Colonic mucosa (tissue), 4 donors: ENCODE measurements at regions not wholly inside any gene's neighbourhood (a gene's known extent, or its start where the extent isn't known, plus 50 kb on each side); places are given as distances from the start of the nearest gene placed in this dataset.

Source experiments
- DNase-seq: peaks from one replicate; pipeline ENCODE4 v3.0.0-alpha.2; 2020
- H3K27ac ChIP-seq: fragments of 200-600 bp; one replicate; pipeline ENCODE4 v1.8.0; 2021
- H3K27me3 ChIP-seq: fragments of 200-600 bp; one replicate; pipeline ENCODE4 v1.8.0; 2021
- H3K36me3 ChIP-seq: fragments of 200-600 bp; one replicate; pipeline ENCODE4 v1.8.0; 2021
- H3K4me1 ChIP-seq: fragments of 200-600 bp; one replicate; pipeline ENCODE4 v1.8.0; 2021; ENCODE audit warnings: mild to moderate bottlenecking
- H3K4me3 ChIP-seq: fragments of 200-600 bp; one replicate; pipeline ENCODE4 v1.8.0; 2021
- H3K9ac ChIP-seq, 2 donors: one replicate each; pipeline ENCODE4 v1.7.0; 2013; ENCODE audit warnings: control low read depth in 2 of 2, low read depth in 2 of 2, low read length in 2 of 2
- H3K9me3 ChIP-seq: fragments of 200-600 bp; one replicate; pipeline ENCODE4 v1.8.0; 2021
- intact Hi-C: fragments of 100-400 bp; cut with DNase I; formaldehyde crosslinking; loops from one replicate; pipeline ENCODE4 v1.14.1; 2022
- TF ChIP-seq, protein P1 (sequence below): fragments of 200-600 bp; IDR thresholded peaks from one replicate; pipeline ENCODE4 v1.8.0; 2022; ENCODE audit warnings: antibody characterized with exemption, mild to moderate bottlenecking
- donor health status: healthy.
- donor health status: DM: no; HTN: no; CAD: no.
- donor health status: DM: no; HTN: no; CAD: no.

DNA sequence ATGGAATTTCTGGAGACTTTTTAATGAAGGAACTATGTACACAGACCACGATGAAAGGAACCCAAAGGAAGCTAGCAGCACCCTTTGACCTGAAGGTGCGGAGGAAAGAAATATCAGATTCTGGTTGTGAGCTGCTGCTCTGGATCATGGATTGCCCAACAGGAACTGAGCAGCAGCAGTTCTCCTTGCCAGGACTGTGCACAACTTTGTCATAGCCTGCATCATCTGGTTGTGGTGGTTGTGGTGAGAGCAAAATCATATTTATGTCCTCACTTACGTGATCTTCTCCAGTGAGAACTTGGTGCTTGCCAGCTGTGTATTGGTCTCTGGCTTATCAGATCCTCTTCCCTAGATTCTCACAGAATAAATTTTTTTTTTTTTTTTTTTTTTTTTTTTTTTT lies 70.7 kb upstream of the LPAR1 start:
- DNase-seq: no peak
- Histone ChIP-seq H3K27me3 (no peaks in the 10 kb centered on the region), H3K27ac (no peak overlapping the region), H3K4me3 (no peak overlapping the region), H3K9ac (no peak overlapping the region), H3K36me3 (no peaks in the 10 kb centered on the region), H3K4me1 (no peaks in the 10 kb centered on the region), H3K9me3 (no peaks in the 10 kb centered on the region)
- intact Hi-C loops: no loop called here
- TF ChIP-seq, protein P1, sequence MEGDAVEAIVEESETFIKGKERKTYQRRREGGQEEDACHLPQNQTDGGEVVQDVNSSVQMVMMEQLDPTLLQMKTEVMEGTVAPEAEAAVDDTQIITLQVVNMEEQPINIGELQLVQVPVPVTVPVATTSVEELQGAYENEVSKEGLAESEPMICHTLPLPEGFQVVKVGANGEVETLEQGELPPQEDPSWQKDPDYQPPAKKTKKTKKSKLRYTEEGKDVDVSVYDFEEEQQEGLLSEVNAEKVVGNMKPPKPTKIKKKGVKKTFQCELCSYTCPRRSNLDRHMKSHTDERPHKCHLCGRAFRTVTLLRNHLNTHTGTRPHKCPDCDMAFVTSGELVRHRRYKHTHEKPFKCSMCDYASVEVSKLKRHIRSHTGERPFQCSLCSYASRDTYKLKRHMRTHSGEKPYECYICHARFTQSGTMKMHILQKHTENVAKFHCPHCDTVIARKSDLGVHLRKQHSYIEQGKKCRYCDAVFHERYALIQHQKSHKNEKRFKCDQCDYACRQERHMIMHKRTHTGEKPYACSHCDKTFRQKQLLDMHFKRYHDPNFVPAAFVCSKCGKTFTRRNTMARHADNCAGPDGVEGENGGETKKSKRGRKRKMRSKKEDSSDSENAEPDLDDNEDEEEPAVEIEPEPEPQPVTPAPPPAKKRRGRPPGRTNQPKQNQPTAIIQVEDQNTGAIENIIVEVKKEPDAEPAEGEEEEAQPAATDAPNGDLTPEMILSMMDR: no peak

DNA sequence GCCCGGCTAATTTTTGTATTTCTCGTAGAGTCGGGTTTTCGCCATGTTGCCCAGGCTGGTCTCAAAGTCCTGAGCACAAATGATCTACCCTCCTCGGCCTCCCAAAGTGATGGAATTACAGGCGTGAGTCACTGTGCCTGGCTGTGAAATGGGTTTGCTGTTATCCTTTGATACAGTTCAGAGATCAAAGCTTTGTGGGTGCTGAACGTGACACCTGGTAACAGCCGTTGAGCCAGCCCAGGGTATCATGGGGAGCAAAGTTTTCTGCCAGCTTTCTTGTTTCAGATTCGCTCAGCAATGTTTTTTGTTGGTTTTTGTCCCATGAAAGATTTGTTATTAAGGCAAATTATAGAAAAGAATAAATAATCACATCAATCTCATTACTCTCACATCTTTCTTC lies 68.9 kb upstream of the LPAR1 start:
- no peaks in the 10 kb centered on the region for H3K36me3 ChIP-seq
- no peaks in the 10 kb centered on the region for H3K9me3 ChIP-seq
- TF ChIP-seq, protein P1: no peak
- no peak overlapping the region for H3K4me3 ChIP-seq
- H3K9ac ChIP-seq: no peak overlapping the region
- no peak overlapping the region for H3K27ac ChIP-seq
- no peaks in the 10 kb centered on the region for H3K27me3 ChIP-seq
- DNase-seq: no peak
- no peaks in the 10 kb centered on the region for H3K4me1 ChIP-seq
- intact Hi-C loops: no loop called here

DNA sequence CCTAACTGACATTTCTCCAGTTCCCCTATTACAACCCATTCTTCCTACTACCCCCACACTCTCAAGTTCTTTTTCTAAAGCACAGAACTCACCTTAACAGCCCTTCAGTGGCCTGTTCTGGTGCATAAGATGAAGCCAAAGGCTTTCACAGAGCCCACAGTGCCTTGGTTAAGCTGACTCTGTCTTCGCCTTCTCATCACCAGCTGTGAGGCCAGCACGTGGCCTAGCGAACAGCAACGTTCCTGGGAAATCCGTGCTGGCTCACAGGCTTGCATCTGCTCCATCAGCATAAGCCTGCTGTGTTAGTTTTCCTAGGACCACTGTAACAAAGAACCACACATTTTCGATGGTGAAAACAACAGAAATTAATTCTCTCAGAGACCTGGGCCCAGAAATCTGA lies 67.9 kb upstream of the LPAR1 start:
- Histone ChIP-seq H3K36me3 (no peaks in the 10 kb centered on the region), H3K4me1 (no peaks in the 10 kb centered on the region), H3K27ac (no peak overlapping the region), H3K9me3 (no peaks in the 10 kb centered on the region), H3K27me3 (no peaks in the 10 kb centered on the region), H3K4me3 (no peak overlapping the region), H3K9ac (no peak overlapping the region)
- intact Hi-C loops: no loop called here
- DNase-seq: no peak
- TF ChIP-seq, protein P1: no peak

DNA sequence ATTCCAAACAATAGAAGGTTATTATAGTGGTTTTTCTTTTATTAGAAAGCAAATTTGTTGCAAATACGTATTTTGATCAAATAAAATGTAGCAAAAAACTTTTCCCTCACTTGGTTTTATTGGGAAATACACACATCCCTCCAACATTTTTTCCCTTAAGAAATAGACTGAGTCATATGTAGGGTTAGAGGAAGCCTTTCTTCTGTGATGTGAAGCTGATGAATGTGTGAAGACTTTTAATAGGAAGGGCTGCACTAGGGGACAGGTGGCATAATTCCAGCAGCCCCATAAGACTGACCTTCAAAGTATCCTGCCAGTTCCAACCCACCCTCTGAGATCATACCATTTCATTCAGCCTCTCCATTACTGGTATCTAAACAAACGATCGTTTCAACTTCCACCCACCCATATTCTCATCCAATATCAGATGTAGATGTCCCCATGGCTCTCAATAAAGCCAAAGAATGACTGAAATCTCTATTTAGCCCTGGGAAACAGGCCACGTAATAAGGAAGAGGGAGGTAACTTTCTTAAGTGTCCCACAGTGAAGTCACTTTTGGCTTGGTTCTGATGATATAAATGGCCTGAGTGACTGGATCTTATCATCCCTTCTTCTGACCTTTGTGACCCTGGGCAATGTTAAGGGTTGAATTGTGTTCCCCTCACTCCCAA lies 64.7 kb upstream of the LPAR1 start:
- H3K4me1 ChIP-seq: no peaks in the 10 kb centered on the region
- no peak overlapping the region for H3K9ac ChIP-seq
- H3K36me3 ChIP-seq: no peaks in the 10 kb centered on the region
- H3K27me3 ChIP-seq: no peaks in the 10 kb centered on the region
- no peak overlapping the region for H3K27ac ChIP-seq
- H3K4me3 ChIP-seq: no peak overlapping the region
- DNase-seq: no peak
- intact Hi-C loops: no loop called here
- no peaks in the 10 kb centered on the region for H3K9me3 ChIP-seq
- TF ChIP-seq, protein P1: no peak

DNA sequence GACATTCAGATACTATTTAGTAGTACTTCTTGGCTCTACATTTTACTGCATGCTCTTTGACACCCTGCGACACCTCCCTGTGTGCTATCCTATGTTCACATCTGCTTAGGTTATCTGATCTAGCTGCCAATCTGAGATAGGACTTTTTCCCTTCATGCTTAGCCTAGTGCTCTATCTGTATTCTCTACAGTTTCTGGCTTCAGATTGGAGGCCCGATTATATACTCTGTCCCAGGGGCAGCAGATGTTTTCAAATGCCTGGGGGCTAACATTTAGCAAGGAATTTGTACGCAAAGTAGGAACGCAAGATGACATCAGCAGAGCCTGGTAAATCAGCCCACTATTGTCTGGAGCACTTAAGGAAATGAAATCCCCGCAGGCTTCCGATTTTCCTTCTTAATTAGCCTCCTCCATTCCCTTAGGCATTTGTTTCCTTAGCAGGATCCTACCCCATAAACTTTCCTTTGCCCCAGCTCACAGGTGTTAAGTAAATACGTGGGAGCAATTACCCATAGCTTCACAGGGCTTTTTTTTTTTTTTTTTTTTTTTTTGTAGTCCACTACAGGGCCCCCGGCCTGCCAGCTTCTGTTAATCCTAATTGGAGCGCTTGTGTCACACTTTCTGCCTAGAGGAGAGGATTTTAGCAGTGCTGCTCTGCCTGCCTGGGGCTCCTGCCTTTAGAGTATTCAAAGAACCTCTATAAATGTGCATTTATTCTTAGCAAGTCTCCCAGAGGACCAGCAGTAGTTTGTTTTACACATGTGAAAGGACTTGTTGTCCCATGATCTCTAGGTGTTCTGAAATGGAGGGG lies 61.1 kb upstream of the LPAR1 start:
- intact Hi-C loops: no loop called here

More for the DNA sequence above, 61.1 kb upstream of the LPAR1 start:
- no peaks in the 10 kb centered on the region for H3K4me1 ChIP-seq
- no peaks in the 10 kb centered on the region for H3K9me3 ChIP-seq
- no peak overlapping the region for H3K4me3 ChIP-seq
- no peak overlapping the region for H3K9ac ChIP-seq
- H3K36me3 ChIP-seq: no peaks in the 10 kb centered on the region
- DNase-seq: no peak
- TF ChIP-seq, protein P1: no peak
- no peak overlapping the region for H3K27ac ChIP-seq
- no peaks in the 10 kb centered on the region for H3K27me3 ChIP-seq
